HG02763 (cell line): ENCODE measurements at regions not wholly inside any gene's neighbourhood (a gene's known extent, or its start where the extent isn't known, plus 50 kb on each side); places are given as distances from the start of the nearest gene placed in this dataset.
"Not testable (repeated sequence)": the region's sequence is repeated elsewhere in the genome, so short reads cannot be mapped to it uniquely, and the experiment has no call there.

Source experiments
- ATAC-seq: cut with Tn5 transposase; IDR thresholded peaks from one replicate; pipeline ENCODE4 v1.9.1; 2021; ENCODE audit warnings: mild to moderate bottlenecking, moderate library complexity; ENCODE audit not compliant: unreplicated experiment

DNA sequence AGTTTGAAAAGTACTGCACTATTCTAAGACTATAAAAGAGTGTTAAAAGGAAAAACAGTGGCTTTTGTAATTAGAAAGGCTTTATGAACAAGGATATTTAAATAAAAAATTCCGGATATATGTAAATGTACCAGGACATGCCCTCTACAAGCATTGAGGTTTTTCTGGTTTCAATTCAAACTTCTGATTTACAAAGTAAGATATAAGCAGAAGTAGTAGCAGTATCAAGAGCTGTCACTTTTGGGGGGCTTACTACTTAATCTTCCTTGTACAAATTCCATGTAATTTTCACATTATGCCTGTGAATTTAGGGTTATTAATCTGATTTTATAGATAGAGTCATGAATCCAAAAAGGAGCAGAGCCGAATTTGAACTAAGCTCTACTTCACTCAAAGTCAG, 170.3 kb upstream of the ATP2B1 start:
- no peak for ATAC-seq

DNA sequence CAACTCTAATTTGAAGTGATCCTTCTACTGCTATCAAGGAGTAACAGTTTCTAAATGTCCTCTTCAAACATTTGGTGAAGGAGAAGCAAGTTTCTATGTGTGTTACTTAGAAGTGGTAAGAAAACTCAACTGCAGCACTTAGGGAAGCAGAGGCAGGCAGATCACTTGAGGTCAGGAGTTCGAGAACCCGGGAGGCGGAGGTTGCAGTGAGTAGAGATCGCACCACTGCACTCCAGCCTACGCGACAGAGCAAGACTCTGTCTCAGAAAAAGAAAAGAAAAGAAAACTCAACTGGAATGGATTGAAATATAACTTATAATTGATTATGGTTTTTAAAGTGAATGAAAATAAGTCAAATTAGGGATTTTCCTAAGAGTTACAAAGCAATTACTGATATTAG, 169.7 kb upstream of the ATP2B1 start:
- ATAC-seq: no peak

DNA sequence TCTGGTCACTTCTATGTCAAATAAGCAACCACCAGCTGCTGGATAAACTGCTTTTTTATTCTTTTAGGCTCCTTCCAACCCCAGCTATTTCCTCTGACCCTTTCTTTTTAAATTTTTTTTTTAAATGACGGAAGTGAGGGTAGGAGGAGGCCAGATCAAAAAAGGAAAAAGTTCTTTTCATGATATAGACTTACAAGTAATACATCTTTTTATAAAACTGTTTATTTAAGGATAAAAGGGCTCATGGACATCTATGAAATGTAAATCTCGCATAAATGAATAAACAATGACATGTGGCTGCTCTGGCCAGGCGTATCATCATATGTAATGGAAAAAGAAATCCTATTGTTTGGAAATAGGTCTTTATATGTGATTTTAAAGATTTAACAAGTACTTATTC, 169.0 kb upstream of the ATP2B1 start:
- no peak for ATAC-seq

DNA sequence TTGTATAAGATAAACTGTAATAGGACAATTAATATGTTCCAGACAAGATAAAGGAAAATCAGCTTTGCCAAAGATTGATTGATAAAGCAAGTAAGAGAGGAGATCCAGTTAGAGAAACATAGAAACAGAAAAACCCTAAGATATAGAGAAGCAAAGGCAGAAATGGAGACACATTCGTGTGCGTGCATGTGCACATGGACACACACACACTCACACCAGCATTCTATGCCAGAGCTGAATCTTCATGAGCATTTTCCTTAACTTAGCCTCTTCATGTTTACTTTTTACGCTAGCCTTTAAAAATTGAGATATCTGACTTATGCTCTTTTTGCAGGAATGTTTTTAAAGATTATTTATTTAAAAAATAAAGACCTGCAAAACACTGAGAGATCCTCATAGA, 168.5 kb upstream of the ATP2B1 start:
- ATAC-seq: no peak

DNA sequence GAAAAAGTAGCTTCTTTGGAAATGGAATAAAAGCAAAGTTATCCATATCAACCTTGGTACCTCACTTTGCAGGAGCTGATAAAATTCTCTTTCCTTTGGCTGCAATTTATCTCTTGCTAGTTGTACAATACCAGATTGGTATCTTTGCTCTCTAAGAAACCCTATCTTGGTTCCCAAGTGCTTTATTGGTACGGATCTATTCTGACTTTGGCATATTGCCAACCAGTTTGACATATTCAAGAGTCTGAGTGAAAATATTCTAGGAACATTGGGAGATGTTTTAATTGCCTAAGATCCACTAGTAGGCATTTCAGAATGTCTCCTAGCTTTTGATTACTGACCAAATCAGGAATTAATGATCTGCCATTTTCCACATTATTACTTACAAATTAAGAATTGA, 167.2 kb upstream of the ATP2B1 start:
- ATAC-seq: no peak

DNA sequence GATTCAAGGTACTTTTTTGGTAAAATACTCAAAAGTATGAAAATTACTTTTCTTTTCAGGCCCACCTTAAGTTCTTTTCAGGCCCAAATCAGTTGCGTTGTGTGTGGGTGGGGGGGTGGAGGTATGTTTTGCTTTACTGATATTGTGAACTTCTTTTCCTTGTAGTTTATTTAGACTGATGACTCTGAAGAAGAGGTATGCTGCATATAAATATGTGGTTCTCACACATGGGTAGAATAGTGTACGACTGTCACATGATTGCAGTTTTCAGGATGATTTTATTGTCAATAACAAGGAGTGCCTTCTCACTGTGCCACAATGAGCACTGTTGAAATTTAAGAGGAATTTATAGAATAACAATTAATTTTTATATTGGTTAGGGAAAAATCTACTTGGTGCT, 166.6 kb upstream of the ATP2B1 start:
- ATAC-seq: no peak

DNA sequence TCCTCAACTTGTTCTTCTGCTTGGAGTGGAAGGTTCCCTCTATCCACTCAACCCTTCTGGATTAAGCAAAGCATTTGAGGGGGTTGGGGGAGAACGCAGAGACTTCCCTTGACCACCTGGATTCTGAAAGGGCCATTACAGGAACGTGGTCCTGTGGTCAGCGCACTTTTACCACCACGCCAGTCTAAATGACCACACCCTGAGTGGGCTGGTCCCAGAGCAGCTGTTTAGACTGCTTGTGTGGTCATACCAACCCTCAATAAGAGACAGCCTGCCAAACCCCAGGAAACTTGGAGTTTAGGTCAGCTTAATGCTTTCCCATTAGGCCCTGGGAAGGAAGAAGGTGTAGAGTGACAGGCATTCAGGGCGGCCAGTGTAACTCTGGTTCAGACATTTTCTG, 165.5 kb upstream of the ATP2B1 start:
- ATAC-seq: no peak

DNA sequence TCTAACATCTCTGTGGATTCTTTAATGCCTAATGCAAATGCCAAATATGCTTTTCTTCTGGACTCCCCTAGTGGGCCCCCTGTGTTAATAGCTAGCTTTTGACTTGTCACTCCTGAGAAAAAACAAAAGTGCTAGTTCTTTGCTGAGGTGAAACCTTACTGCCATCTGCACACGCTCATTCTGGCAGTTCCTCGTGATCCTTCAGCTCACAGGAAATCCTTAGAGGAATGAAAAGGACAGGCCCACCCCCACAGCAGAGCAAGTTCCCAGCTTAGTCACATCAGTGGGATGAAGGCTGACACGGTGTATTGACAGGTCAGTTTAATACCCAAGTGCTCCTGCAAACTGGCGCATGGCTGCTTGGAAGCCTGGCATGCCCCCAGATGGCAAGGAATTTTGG, 165.1 kb upstream of the ATP2B1 start:
- no peak for ATAC-seq

DNA sequence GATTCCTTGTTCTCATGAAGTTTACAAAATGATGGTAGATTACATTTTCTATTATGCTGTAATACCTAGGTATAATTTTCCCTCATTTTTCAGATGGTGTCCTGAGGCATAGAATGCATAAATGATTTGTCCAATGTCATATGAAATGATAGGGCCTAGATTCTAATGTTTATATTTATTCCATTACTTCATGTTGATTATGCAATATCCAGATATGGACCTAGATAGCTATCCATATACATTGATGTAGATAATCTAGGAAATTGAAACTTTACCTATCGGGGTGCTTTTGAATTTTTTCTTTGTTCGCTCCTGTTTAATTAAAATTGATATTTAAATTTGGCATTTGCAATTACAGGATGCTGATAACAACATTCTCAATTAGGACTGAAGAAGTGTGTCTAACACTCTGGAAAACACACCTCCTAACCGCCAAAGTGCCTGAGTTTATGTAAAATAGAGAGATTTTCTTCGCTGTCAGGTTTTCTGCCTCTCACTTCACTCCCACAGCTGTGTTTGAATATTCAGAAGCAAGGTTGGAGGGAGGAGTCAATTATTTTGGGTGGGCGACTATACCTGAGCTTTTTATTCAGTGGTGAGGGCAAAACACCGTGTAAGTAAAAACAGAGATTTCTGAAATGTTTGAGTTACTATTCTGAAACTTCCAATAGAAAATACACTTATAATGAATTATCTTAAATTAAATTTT, 164.4 kb upstream of the ATP2B1 start:
- no peak for ATAC-seq

DNA sequence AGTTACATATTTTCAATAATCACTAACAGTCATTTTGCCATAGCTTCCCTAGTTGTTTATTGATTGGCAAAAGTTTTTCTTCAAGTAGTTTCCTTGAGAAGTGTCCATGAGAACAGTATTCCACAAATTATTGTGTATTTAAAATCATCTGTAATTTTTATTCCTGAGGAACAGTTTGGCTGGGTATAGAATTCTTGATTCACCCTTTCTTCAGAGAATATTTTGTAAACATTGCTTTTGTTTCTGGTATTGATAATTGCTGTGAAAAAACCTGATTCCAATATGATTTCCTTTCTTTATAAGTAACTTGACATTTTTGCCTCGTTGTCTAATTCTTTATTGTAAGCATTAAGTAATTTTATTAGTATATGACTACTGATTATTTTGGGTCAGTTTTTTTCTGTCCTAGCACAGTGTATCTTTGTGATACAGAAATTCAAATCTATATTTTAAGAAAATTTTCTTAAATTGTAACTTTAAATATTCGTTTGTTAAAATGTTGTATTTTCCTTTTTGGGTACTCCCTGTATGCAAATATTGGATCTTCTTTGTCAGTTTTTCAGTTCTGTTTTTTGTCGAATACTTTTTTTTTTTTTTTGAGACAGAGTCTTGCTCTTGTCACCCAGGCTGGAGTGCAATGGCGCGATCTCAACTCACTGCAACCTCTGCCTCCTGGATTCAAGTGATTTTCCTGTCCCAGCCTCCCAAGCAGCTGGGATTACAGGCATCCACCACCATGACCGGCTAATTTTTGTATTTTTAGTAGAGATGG, 162.0 kb upstream of the ATP2B1 start:
- ATAC-seq: no peak

DNA sequence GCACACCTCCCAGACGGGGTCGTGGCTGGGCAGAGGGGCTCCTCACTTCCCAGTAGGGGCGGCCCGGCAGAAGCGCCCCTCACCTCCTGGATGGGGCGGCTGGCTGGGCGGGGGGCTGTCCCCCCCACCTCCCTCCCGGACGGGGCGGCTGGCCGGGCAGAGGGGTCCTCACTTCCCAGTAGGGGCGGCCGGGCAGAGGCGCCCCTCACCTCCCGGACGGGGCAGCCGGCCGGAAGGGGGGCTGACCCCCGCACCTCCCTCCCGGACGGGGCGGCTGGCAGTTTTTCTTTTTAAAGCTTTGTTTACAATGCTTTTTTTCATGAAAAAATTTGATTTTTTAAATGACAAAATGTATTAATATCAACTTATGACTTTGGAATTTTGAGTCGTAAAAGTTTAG, 159.0 kb upstream of the ATP2B1 start:
- not testable (repeated sequence) for ATAC-seq

DNA sequence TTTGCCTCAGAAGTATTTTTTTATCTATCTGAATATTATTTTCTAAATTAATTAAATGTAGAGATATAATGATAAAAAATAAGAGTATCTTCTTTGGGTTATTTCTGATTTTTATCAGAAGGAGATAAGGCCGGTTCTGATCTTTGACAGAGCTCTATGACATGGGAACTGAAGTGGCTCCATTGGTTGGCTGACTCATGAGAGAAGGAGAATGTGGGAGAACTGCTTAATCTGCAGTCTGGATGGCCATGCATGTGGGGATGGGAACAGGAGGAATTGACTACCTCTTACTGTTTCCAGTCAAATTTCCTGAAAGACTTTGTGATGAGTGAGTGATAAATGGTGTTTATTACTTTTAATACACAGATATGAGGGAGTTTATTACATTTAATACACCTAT, 155.8 kb upstream of the ATP2B1 start:
- ATAC-seq: no peak

DNA sequence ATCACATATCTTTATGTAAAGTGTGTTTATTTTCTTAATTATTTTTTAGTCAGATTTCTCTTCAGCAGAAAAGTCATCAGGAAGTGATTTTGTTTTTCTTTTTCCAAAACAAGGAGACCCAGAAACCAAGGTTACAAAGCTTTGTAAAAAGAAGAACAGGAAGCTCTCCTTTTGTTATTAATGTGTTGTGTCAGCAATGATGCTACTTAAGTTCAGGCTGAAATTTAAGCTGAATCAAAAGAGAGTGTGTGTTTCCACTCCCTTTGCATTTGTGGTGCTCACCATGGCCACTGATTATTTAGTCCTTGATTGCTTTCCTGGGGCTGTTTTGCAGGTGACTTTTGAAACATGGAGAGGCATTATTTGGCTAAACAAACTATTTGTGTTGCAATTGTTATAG, 155.3 kb upstream of the ATP2B1 start:
- no peak for ATAC-seq

DNA sequence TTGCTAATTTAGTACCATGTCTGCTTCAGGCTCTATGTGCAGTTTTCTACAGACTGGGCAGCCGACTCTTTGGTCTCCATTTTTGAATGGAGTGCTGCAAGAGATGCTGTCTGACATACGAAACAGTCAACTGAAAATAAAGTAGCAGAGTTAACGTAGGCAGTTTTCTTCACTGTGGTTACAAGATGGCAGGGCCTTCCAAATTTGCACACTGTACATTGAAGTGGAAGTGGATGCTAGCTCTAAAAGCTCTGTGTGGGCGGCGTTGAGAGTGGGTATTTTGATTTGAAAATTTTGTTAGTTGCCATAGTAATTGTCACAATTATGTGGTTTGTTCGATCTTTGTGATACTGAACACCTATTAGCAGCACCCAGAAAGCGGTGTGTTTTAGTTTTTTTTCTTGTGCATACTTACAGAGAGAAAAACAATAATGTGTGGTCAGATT, 154.9 kb upstream of the ATP2B1 start:
- ATAC-seq: peak; percentile 71

DNA sequence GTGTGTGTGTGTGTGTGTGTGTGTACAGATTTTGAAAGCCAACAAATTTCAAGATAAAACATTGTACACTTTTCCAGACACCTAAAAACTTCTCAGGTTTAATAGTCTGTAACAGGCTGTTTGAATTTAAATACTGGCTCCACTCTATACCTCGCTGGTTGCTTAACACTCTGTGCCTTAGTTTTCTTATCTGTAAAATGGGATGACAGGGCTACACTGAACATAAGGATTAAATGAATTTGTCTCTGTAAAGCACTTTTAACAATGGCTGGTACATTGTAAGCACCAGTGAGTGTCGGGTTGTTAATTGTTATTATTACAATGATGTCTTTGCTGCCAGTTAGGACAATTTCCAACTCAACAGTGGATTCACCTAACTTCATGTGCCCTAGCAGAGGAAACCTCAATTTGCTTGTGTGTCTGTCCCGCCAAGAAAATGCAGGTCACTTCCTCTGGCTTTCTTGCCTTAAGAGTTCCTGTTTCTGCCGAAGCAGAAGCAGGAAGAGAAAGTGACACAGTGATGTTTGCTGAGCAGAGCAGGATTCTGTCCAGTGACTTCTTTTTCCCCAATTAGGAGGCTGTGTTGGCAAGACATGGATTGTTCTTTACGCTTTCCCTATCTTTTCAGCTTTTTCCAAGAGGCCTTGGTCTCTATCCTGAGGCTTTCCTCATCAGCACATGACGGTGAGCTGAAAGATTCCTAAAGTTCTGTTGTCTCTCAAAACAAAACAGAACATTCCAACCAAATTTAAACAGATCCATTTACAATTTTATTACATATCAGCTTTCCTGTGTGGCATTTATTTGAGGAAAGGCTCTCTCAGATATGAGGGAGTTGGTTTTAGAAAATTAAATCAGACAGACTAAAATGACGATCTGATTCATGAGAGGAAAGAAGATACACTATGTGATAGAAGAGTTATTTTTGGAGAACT, 154.1 kb upstream of the ATP2B1 start:
- peak; percentile 67 for ATAC-seq

DNA sequence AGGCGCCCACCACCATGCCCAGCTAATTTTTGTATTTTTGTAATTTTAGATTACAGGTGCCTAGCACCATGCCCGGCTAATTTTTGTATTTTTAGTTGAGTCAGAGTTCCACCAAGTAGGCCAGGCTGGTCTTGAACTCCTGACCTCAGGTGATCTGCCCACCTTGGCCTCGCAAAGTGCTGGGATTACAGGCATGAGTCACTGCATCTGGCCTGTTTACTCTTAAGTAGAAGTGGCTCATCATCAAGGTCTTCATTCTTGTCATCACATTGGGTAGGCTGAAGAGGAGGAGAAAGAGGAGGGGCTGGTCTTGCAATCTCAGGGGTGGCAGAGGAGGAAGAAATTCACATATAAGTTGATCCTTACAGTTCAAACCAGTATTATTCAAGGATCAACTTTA, 152.4 kb upstream of the ATP2B1 start:
- no peak for ATAC-seq

DNA sequence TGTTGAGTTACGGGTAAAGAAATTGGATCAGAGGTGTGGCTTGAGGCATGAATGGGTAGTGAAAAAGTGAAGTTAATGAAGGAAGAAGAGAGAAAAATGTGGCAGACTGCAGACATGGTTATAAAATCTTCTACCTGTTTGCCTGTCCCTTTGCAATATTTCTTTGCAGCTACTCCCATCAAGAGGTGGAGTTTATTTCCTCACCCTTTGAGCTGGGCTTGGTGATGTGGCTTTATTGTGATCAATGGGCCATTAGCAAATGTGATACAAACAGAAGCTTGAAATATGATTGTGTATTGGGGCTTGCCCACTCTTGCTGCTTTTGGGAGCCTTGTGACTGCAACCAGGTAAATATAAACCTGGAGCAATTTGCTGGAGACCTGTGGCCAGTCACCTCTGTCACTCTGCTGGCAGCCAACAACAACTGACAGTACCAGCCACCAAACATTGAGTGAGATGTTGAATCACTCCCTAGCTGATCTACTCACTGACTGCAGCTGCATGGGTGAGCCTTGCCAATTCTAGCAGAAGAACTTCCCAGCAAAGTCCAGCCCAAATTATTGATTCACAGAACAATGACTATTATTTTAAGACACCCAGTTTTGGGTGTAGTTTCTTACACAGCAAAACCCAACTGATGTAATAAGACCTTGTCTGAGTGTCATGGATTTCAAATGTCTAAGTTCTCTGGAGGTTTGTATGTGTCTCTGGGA, 151.0 kb upstream of the ATP2B1 start:
- no peak for ATAC-seq

DNA sequence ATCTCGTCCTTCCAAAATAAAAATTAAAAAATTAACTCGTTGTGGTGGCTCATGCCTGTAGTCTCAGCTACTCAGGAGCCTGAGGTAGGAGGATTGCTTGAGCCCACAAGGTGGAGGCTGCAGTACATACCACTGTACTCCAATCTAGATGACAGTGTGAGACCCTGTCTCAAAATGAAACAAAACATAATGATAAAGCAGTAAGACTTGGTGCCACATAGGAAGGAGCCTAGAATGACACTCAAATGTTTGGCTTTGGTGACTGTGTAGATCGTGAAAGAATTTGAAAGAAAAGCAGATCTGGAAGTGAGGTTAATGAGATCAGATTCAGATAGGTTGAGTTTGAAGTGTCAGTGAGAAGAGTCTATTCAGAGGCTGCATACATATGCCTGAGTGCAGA, 150.1 kb upstream of the ATP2B1 start:
- no peak for ATAC-seq

DNA sequence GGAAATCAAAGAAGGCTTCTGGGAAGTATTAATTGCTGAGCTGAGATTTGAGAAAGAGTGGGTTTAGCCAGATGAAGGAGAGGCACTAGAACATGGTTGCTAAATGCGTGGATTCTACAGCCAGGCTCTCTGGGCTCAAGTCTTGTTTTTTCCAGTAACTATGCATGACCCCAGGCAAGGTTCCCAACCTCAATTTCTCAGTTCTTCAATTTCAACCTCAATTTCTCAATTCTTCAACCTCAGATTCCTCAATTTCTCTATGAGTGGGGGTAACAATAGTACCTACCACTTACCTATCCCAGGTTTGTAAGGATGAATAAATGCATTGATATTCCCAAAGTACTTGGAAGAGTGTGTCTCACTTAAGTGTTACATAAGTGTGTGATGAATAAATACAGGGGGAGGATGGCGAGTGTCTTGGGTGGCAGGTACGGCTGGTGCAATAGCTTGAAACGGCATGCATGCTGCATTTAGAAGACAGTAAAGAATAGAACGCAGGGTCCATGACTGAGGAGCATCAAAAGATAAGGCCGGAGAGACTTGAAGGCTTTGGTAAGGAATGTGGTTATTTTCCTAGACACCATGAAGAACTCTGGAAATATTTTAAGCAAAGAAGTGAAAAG, 149.1 kb upstream of the ATP2B1 start:
- ATAC-seq: no peak

DNA sequence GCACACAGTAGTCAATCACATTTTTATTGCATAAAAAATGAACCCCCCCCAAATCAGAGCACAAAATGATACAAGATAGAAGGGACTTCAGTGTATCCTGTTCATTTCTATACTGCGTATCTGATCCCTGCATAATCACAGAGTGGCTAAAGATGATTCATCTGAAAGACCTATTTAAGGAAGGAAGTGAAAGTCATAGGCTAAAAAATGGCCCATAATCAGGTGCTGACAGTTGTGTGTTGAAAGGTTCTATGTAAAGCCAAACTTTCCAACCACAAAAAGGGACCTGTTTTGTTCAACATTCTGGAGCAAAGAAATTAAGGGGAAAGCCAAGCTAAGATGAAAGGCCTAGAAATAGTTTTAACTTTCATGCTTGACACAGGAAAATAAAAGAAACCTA, 147.8 kb upstream of the ATP2B1 start:
- peak; percentile 78 for ATAC-seq
